ENCODE measurements at regions not wholly inside any gene's neighbourhood (a gene's known extent, or its start where the extent isn't known, plus 50 kb on each side); places are given as distances from the start of the nearest gene placed in this dataset.

DNA sequence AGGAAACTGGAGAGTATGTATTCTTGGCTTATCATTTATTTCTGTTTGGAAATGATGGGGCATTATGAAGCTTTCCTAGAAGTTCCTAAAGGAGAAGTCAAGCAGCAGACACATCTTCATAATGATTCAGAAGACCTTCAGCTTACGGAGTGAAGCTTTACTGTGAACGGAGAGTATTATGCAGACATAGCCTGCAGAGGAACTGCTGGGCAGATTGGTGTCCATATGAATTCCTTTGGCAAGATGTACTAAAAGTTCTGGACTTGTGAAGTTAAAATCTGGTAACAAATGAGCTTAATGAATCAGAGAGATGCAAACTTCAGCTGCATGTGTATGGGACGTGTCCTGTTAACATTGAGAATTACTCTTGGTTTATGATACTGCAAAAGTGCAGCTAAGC lies 60.1 kb downstream of the NABP1 start:
- no peak for DNase-seq (ENCODE audit: low read depth in 2 of 2)

DNA sequence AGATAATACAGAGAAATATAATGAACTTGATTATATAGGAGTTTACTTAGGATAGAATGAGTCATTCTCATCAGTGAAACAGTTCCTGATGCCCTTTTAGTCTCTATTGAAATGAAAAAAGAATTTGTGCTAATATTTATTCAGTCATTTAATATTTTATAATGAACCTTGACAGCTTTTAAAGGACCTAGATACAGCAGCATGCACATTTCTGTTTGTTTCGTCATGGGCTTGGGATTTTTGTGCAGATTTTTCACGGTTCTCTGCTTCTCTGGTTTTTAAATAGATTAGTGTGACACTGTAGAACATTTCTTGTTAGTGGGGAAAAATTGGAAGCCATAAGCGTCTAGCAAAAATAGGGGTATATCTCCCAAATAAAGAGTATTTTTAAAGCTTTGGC lies 60.7 kb downstream of the NABP1 start:
- DNase-seq (ENCODE audit: low read depth in 2 of 2): no peak

DNA sequence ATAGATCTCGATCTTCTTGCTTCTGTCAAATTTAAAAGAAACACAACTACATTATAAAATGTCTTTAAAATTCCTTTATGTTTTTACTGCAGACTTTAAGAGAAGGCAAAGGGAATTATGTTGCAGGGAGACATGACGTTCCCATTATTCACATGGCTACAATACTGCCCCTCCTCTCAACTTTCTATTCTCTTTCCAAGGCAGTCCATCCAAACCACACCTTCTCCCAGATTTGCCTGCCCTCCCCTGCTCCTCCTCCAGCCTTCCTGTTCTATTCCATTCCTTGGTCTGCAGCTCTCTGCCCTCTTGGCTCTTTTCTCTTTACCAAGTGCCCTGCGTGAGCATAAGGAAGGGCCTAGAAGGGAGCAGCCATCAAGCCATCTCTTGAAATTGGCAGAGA lies 61.3 kb downstream of the NABP1 start:
- DNase-seq (ENCODE audit: low read depth in 2 of 2): no peak

DNA sequence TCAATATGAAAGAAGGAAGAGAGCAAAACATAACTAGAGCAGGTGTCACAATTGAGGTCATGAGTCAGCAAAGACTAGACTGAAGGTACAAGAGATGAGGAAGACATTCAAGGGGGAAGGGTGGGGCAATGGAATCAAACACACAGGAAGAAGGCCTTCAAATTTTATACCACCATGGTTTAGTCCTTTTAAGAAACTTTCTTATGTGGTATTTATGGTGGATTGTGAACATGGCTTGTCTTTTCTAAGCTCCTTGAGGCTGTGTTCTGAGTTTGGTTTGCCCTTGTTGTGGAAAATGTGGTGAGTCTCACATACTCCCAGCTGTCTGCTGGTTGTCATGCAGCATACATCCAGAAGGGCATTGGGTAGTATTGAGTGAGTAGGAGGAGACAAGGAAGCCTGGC lies 62.1 kb downstream of the NABP1 start:
- DNase-seq (ENCODE audit: low read depth in 2 of 2): peak; percentile 11 to 19

DNA sequence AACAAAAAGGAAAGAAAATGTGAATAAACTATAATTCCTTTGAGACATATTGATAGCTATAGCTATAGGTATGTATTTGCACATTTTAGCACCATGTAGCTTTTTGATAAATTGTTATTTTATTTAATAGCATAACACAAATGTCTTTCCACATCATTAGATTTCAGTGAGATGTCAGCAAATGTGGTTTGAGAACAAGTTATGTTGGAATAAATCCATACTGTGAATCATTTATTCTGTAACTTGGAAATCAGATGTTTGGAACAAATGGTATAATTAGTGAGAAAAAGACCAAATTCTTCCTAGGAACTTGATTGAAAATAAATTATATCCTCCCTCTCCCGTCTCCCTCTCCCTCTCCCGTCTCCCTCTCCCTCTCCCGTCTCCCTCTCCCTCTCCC lies 62.8 kb downstream of the NABP1 start:
- DNase-seq (ENCODE audit: low read depth in 2 of 2): no peak

DNA sequence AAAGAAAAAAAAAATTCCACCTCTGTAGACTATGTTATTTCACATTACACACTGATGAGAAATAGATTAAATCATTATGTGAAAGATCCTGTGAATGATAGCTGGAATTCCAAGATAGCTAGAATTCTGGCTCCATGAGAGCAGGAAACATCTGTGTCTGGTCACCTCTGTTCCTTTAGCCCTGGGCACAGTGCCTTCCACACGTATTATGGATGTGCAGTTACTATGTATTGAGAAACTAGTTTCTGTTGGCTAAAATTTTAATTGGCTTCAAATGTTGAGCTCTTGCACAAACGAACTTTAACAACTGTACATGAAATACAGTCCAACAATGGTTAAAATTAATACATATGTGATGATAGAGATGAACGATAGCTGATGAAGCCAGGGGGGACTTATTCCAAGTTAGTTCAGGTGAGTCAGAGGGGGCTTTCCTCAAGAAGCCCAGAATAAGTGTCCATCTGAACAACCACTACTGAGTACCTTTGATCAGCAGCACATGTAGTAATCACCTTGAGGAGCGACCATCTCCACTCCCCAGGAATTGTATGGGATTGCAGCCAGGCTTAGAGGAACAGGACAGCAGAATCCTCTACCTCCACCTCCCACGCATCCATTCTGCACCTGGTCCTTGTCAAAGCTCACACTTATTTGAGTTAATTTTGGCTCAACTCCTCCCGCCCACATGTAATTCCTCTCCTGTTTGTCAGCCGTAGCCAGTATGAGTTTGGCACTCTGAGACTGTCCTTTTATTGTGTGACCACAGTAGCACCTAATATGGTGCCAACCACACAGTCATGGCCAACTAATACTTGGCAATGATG lies 68.6 kb downstream of the NABP1 start:
- no peak for DNase-seq (ENCODE audit: low read depth in 2 of 2)

DNA sequence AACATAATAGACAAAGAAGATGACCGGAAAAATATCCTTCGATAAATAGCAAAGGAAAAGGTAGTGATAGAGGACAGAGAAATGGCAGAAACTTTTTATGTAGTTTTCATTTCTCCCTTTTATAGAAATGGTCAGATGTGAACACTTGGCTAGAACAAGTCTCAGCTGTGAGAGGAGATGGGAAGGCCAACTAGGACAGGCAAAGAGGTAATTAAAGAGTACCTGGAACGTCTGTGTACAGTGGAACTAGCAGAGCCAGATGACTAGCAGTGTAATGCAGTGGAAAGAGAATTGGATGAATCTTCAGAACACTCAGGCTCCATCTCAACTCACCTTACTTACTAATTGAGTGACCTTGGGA lies 69.2 kb downstream of the NABP1 start:
- DNase-seq (ENCODE audit: low read depth in 2 of 2): no peak

DNA sequence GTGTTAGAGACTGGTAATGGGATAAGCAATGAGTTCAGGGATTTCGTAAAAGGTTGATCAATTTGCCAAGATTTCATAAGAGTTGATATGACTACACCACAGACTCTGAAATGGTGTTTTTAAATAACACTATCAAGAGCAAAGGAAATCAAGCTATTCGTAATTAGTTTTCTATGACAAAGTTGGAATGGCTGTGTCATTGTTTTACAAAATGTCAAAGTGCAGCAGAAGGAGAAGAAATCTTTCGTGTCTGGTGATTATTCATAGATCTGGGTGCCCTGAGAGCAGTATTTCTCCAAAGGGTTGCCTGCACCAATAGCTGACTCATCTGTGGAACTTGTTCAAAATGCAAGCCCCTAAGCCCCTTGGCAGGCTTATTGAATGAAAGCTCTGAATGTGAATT lies 70.1 kb downstream of the NABP1 start:
- no peak for DNase-seq (ENCODE audit: low read depth in 2 of 2)

DNA sequence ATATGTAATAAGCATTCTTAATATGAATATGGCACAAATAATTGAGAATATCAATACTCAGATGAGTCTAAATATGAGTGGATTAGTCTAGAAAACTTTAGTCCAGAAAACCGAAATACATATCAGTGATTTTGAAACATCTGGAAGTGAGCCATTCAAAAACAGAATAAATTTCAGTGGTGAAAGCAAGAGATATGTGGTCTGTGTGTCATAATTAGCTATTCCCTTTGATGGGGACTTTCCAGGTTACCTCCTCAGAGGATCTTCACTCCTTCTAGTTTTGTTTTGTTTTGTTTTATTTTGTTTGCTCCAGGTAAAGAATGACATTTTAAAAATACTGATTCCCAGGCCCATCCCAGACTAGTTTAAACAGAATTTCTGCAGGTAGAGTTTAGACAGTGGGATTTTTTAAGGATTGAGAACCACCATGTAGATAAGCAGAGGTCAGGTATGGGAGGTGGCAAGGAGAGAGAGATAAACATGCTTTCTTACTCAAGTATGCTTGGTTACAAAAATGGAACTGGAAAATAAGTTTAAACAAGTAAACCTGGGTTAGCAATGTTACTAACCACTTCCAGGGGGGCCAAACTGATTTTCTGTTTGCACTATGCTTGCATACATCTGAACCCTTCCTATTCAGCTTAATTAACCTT lies 70.7 kb downstream of the NABP1 start:
- DNase-seq (ENCODE audit: low read depth in 2 of 2): no peak

DNA sequence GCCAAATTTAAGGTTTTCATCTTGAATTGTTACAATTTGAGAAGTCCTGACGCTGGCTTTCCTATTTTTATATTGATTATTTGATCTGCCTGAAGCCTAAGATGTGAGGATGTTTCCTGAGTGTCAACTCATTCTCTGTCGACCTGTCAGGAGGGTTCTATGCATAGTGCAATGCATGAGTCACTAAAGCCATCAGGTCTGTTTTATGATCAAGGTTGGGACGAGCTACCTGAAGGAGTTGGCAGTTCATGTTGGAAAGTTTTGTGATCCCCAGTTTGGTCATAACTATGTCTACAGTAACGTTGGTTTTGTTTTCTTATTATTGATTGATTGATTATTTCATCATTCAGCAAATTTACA lies 71.2 kb downstream of the NABP1 start:
- DNase-seq (ENCODE audit: low read depth in 2 of 2): no peak

DNA sequence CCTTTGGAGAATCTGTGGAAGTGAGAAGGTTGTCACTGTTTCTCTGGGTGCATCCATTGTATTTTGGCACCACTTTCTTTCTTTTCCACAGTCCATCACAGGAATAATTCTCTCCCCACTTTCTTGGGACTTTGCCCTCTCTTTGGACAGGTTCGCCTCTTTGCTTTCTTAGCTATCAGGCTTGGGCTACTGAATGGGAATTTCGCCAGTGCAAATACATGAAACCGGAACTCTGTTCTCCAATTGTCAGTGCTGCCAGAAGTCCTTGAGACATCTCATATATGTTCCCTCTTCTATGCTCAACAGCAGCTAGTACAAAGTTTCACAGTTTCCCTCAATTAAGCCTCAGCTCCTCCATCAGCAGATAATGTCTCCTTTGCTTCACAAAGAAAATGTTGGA lies 76.2 kb downstream of the NABP1 start:
- no peak for DNase-seq (ENCODE audit: low read depth in 2 of 2)

DNA sequence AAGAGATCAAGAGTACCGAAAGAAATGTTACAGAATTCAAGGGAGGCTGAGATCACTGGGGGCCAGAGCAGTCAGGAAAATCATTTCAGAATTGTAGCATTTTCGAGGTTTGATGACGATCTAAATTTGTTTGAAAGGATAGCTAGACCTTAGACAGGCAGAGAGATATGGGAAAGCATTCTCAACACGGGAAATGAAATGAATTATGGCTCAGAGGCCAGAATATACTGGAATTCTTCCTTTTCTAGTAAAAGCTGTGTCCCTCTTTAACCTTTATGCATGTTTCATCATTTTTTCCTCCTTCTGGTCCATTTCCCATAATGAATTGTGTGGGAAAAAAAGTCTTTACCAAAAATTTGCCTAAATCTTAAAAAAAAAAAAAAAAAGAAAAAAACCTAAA lies 78.8 kb downstream of the NABP1 start:
- DNase-seq (ENCODE audit: low read depth in 2 of 2): no peak

DNA sequence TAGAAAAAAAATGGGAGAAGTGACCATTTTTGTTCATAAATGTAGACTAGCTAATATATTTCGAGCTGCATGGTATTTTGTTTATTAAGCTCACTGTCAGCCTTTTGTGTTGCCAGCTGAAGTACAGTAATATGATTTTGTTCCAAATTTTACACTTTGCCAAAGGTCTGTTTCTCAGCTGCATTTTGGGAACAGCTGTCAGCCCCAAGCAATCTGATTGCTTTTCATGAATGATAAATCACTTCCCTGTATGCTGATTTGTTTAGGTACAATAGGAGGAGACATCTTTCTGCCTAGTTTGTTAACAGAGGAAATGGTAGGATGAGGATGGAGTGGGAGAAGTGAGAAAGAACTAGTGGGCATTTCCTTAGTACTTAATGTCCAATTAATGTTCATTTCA lies 79.3 kb downstream of the NABP1 start:
- DNase-seq (ENCODE audit: low read depth in 2 of 2): no peak

DNA sequence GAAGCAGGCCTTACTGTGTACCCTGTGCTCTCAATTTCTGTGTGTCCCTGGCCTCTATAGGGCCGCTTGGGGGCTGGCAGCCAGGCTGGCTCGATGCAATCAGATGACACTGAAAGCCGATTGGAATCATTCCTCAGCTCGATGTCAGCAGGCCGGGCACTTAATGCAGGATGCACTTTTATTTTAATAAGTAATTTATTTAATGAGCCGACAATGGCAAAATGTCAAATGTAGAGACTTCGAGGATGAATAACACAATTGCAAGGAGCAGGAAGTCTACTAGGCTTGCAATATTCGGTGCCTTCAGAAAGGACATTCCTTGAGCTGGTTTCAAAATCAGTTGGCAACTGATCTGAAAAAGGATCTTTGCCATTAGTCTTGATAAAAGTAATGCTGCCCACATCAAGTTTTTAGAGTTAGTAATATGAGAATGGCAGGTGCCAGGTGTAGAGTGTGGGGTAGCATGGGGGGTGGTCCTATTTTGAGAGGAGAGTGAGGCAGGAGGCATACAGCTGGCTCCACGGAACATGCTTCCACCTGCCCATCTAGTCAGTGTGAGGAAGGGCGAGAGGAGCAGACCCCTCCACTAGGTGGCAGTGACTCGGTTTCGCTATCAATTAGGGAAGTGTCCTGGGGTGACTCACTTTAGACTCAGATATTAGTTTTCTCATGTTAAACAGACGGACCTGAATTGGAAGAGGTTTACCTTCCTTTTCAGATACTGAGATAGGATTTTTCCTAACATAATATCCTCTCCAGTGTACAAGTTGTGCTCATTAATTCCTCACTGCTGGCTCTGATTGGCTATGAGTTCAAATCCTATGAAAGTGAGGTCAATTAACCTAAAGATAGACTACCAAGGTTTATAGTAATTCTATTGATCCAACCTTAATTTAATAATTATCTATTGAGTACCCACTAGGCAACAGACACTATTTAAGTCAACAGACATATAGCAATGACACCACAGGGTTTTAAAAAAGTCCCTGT lies 80.9 kb downstream of the NABP1 start:
- DNase-seq (ENCODE audit: low read depth in 2 of 2): peak; percentile 26 to 38

DNA sequence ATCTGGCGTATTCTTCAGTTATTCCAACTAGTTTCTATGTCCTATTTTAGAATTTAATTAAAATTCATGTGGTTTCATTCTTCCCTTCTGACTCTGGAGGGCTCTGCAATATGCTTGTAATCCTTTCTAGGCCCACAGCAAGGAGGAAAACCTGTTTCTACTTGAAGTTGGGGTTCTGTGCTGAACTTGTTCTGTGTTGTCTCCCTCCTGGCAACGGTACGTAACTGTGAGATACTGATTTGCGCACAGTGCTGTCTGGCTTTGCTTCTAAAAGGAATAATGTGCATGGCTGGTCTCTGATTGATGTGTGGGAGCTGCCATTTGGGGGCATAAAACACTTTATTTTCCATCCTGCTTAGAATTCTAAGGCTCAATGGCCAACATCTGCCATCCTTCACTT lies 81.7 kb downstream of the NABP1 start:
- no peak for DNase-seq (ENCODE audit: low read depth in 2 of 2)

DNA sequence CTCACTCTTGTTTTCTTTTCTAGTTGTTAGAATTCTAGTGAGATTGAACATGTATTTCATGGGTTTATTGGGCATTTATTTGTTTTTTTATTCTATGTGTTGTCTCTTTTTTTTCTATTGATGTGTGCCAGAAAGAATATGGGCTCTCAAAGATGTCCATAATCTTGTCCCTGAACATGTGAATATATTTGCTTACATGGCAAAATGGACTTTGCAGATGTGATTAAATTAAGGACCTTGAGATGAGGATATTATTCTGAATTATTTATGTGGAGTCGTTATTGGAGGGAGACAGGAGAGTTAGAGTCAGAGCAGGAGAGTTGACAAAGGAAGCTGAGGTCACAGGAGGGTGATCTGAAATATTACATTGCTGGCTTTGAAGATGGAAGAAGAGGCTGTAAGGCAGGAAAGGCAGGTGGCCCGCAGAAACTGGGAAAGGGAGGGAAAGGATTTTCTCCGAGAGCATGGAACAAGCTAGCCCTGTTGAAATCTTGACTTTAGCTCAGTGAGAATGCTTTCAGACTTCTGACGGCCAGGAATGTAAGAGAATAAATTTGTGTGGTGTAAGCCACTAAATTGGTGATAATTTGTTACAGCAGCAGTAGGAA lies 82.8 kb downstream of the NABP1 start:
- DNase-seq (ENCODE audit: low read depth in 2 of 2): no peak

DNA sequence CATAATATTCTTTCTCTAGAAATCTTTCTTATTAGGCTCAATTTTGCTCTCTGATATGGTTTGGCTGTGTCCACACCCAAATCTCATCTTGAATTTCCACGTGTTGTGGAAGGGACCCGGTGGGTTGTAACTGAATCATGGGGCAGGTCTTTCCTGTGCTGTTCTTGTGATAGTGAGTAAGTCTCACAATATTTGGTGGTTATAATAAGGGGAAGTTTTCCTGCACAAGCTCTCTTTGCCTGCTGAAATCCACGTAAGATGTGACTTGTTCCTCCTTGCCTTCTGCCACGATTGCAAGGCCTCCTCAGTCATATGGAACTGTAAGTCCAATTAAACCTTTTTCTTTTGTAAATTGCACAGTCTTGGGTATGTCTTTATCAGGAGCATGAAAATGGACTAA lies 73.8 kb downstream of the CAVIN2 start:
- no peak for DNase-seq (ENCODE audit: low read depth in 2 of 2)

DNA sequence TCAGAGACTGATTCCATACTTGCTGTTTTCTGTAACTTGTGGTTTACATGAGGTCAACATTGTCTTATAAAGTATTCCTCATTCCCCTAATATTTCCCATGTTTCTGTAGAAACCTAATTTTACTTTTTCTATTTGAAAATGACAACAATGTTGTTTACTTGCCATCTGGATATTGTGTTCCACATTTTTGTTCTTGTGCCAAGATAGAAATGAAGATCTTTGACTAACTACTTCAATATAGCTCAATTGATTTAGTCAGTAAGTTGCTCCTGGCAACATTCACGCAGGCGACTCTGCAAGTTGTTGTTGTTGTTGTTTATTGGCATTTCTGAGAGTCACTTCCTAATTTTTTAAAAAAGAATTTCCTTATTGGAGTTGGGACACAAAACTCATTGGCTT lies 69.5 kb downstream of the CAVIN2 start:
- no peak for DNase-seq (ENCODE audit: low read depth in 2 of 2)

DNA sequence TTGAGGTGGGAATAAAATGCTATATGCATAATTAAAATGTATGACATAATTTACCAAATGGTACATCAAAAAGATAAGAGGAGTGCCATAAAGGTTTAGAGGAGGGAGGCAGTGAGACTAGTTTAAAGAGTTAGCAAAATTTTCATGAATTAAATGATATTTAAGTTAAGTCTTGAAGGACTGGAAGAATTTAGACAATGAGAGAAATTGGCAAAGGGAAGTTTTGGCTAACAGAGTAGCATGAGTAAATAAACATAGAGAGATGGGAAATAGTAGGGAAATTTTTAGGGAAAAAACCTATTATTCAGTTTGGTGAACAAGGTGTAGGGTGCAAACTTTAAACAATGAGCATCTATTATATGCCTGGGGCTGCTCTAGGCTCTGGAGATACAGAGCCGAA lies 68.8 kb downstream of the CAVIN2 start:
- no peak for DNase-seq (ENCODE audit: low read depth in 2 of 2)

DNA sequence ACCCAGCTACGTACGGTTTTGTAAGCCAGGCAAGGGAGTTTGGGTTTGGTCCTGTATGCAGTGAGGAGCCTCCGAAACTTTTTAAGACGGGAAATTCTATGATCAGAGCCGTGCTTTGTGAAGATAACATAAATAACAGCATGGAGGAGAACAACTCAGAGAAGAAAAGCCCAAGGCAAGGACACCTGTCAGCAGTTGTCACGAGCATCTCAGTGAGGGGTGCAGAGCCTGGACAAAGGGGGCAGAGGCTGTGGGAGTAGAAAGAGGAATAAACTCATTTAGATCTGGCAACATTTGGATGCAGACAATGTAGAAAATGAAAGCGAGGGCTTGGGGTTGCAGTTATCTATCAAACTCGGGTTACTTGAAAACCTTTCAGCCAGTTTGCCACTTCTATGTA lies 64.5 kb downstream of the CAVIN2 start:
- no peak for DNase-seq (ENCODE audit: low read depth in 2 of 2)

DNA sequence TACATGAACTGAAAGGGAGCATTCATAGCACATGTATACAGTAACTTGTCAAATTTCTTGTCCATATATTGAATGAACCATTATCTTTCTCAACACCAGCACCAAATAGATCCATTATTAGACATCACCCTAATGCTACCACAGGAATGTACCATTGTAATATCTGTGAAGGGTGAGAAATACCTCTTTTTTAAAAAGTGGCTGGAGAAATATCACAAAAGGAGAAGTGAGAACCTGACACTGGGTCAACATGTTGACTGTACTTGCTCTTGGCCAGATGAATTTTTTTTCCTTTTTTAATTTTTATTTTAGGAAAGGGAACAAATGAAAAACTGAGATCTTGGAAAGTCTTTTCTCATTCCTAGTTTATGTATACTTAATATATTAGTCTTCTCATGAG lies 63.5 kb downstream of the CAVIN2 start:
- no peak for DNase-seq (ENCODE audit: low read depth in 2 of 2)

Measured in stimulated activated CD8-positive, alpha-beta memory T cell treated with anti-CD3 and anti-CD28 coated beads, Interleukin-15, amount 100 ng/mL, for 48 hours (primary cell).